SU-DHL-6 (cell line): ENCODE measurements at regions not wholly inside any gene's neighbourhood (a gene's known extent, or its start where the extent isn't known, plus 50 kb on each side); places are given as distances from the start of the nearest gene placed in this dataset.

Experiments used
- H2AFZ ChIP-seq: fragments of 200-600 bp; sonication (generic); 2 replicates; pipeline ENCODE4 v1.6.1; 2014; ENCODE audit warnings: low read depth, mild to moderate bottlenecking, moderate library complexity, mixed read lengths, antibody characterized with exemption, low read length; ENCODE audit not compliant: severe bottlenecking
- H3F3A ChIP-seq: fragments of 200-600 bp; shearing (Covaris generic); 2 replicates; pipeline ENCODE4 v1.6.0; 2016; ENCODE audit warnings: antibody characterized with exemption, mild to moderate bottlenecking; ENCODE audit not compliant: insufficient read depth
- H3K27ac ChIP-seq: fragments of 200-600 bp; sonication (generic); 2 replicates; pipeline ENCODE4 v1.5.1; 2016; ENCODE audit warnings: low read depth, mild to moderate bottlenecking, low read length, moderate library complexity, mixed read lengths
- H3K27me3 ChIP-seq: fragments of 200-600 bp; sonication (generic), shearing (Covaris generic); 2 replicates; pipeline ENCODE4 v1.6.0; 2014; ENCODE audit warnings: mild to moderate bottlenecking, low read length
- H3K36me3 ChIP-seq: fragments of 200-600 bp; sonication (generic); 2 replicates; pipeline ENCODE4 v1.6.1; 2014; ENCODE audit warnings: mild to moderate bottlenecking, low read length, mixed read lengths
- H3K4me2 ChIP-seq: fragments of 300-600, 200-600 bp; shearing (Covaris generic), sonication (generic); 2 replicates; pipeline ENCODE4 v1.6.0; 2014; ENCODE audit warnings: low read length, low read depth, mild to moderate bottlenecking; ENCODE audit not compliant: poor library complexity, severe bottlenecking
- H3K4me3 ChIP-seq: fragments of 200-600 bp; sonication (generic); 2 replicates; pipeline ENCODE4 v1.5.1; 2014; ENCODE audit warnings: antibody characterized with exemption, low read length, mild to moderate bottlenecking, mixed read lengths; ENCODE audit not compliant: insufficient read depth, poor library complexity, severe bottlenecking
- H3K79me2 ChIP-seq: fragments of 200-600 bp; sonication (generic); 2 replicates; pipeline ENCODE4 v1.6.1; 2014; ENCODE audit warnings: mild to moderate bottlenecking, low read length, moderate library complexity; ENCODE audit not compliant: insufficient read depth
- H3K9ac ChIP-seq: fragments of 200-600 bp; sonication (generic); 2 replicates; pipeline ENCODE4 v1.7.0; 2014; ENCODE audit warnings: mild to moderate bottlenecking, low read length
- H3K9me2 ChIP-seq: fragments of 200-600 bp; sonication (generic); replicated peaks from 2 replicates; pipeline ENCODE4 v1.6.1; 2014; ENCODE audit warnings: low read length; ENCODE audit not compliant: insufficient read depth
- H3K9me3 ChIP-seq: fragments of 200-600 bp; sonication (generic); 2 replicates; pipeline ENCODE4 v1.6.1; 2014; ENCODE audit warnings: low read length, mixed read lengths; ENCODE audit not compliant: insufficient read depth
- H4K20me1 ChIP-seq: fragments of 200-600 bp; sonication (generic); 2 replicates; pipeline ENCODE4 v1.6.1; 2014; ENCODE audit warnings: low read depth, mild to moderate bottlenecking, antibody characterized with exemption, low read length, moderate library complexity, mixed read lengths
- EZH2phosphoT487 ChIP-seq: fragments of 200-600 bp; sonication (generic), shearing (Covaris generic); conservative IDR thresholded peaks from 2 replicates; pipeline ENCODE4 v1.6.1; 2018; ENCODE audit warnings: mild to moderate bottlenecking, antibody characterized with exemption, low read length, moderate library complexity, mixed read lengths
- TF ChIP-seq, protein P1 (sequence below): fragments of 200-600 bp; sonication (generic); IDR thresholded peaks from one replicate; pipeline ENCODE4 v1.5.1; 2017; ENCODE audit warnings: antibody characterized with exemption, mild to moderate bottlenecking, low read length, moderate library complexity; ENCODE audit not compliant: insufficient read depth, poor library complexity, severe bottlenecking

DNA sequence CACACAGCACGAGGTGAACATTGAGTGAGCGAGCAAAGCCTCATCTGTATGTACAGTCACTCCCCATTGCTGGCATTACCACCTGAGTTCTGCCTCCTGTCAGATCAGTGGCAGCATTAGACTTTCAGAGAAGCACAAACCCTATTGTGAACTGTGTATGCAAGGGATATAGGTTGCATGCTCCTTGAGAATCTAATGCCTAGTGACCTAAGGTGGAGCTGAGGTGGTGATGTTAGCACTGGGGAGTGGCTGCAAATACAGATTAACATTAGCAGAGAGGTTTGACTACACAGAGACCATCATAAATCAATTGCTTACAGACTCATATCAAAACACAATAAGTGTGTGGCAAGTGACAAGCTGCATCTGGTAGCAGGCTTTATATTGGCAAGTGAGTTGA, 262.5 kb upstream of the ANO5 start:
- no peaks in the 10 kb centered on the region for H4K20me1 ChIP-seq
- no peak overlapping the region for H2AFZ ChIP-seq
- no peaks in the 10 kb centered on the region for H3F3A ChIP-seq
- H3K27ac ChIP-seq, result no peak overlapping the region
- H3K9me2 ChIP-seq, result no peaks in the 10 kb centered on the region
- no peak overlapping the region for H3K4me2 ChIP-seq
- no peak for TF ChIP-seq EZH2phosphoT487
- TF ChIP-seq, protein P1, sequence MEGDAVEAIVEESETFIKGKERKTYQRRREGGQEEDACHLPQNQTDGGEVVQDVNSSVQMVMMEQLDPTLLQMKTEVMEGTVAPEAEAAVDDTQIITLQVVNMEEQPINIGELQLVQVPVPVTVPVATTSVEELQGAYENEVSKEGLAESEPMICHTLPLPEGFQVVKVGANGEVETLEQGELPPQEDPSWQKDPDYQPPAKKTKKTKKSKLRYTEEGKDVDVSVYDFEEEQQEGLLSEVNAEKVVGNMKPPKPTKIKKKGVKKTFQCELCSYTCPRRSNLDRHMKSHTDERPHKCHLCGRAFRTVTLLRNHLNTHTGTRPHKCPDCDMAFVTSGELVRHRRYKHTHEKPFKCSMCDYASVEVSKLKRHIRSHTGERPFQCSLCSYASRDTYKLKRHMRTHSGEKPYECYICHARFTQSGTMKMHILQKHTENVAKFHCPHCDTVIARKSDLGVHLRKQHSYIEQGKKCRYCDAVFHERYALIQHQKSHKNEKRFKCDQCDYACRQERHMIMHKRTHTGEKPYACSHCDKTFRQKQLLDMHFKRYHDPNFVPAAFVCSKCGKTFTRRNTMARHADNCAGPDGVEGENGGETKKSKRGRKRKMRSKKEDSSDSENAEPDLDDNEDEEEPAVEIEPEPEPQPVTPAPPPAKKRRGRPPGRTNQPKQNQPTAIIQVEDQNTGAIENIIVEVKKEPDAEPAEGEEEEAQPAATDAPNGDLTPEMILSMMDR, result no peak
- H3K36me3 ChIP-seq, result no peaks in the 10 kb centered on the region
- H3K4me3 ChIP-seq, result no peak overlapping the region
- H3K27me3 ChIP-seq, result no peaks in the 10 kb centered on the region
- H3K79me2 ChIP-seq, result no peaks in the 10 kb centered on the region
- H3K9ac ChIP-seq, result no peak overlapping the region
- H3K9me3 ChIP-seq, result no peaks in the 10 kb centered on the region

DNA sequence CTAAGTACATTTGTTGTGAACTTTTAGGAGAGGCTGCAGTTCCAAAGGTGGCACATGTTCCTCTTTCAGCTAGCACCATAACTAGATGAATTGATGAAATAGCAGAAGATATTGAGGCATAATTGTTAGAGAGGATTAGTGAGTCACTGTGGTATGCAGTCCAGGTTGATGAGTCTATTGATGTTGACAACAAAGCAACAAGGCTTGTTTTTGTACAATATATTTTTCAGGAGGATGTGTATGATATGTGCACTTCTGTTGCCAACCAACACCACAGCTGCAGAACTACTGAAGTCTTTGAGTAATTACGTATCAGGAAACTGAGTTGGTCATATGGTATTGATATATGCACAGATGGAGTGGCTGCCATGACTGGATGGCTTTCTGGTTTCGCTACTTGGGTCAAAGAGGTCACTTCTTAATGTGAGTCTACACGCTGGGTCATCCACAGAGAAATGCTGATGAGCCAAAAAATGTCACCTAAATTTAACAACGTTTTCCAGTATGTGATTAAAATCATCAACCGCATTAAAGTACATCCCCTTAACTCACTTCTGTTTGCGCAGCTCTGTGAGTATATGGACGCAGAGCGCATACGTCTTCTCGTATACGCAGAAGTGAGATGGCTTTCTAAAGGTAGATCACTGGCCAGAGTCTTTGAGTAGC, 261.3 kb upstream of the ANO5 start:
- Histone ChIP-seq H3K9ac (no peak overlapping the region), H3K79me2 (no peaks in the 10 kb centered on the region), H3K27me3 (no peaks in the 10 kb centered on the region), H3F3A (no peaks in the 10 kb centered on the region), H3K9me3 (no peaks in the 10 kb centered on the region), H4K20me1 (no peaks in the 10 kb centered on the region), H3K27ac (no peak overlapping the region), H3K36me3 (no peaks in the 10 kb centered on the region), H2AFZ (no peak overlapping the region), H3K9me2 (no peaks in the 10 kb centered on the region), H3K4me2 (no peak overlapping the region), H3K4me3 (no peak overlapping the region)
- no peak for TF ChIP-seq EZH2phosphoT487
- TF ChIP-seq, protein P1, result no peak

DNA sequence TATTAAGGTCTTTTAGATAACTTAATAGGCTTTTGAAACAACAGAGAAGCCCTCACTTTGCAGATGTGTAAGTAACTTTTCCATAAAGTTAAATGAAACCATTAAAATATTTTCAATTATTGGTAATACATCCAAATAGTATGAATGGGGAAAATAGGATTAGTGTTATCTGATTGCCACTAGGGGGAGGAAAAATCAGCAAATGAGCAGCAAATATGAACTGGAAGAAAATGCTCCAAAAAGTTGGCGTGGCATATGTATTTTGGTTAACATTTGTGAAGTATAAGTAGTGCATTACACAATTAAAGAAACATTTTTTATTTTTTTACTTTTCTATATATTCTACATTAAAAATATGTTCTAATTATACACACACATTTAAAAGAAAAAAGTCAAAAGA, 259.8 kb upstream of the ANO5 start:
- H3K36me3 ChIP-seq, result no peaks in the 10 kb centered on the region
- no peak overlapping the region for H3K4me2 ChIP-seq
- no peak overlapping the region for H3K4me3 ChIP-seq
- no peaks in the 10 kb centered on the region for H4K20me1 ChIP-seq
- H3F3A ChIP-seq, result no peaks in the 10 kb centered on the region
- H3K27ac ChIP-seq, result no peak overlapping the region
- H3K27me3 ChIP-seq, result no peaks in the 10 kb centered on the region
- H2AFZ ChIP-seq, result no peak overlapping the region
- no peak for TF ChIP-seq EZH2phosphoT487
- TF ChIP-seq, protein P1, result peak; percentile 15
- H3K79me2 ChIP-seq, result no peaks in the 10 kb centered on the region
- no peaks in the 10 kb centered on the region for H3K9me2 ChIP-seq
- H3K9me3 ChIP-seq, result no peaks in the 10 kb centered on the region
- H3K9ac ChIP-seq, result no peak overlapping the region
